H1 (cell line): ENCODE measurements at regions not wholly inside any gene's neighbourhood (a gene's known extent, or its start where the extent isn't known, plus 50 kb on each side); places are given as distances from the start of the nearest gene placed in this dataset.

ENCODE experiments used
- CTCF ChIA-PET: fragments of 300-600 bp; sonication (Branson Sonifier 250); formaldehyde crosslinking; loops from one replicate; lab custom pipeline; 2021; ENCODE audit not compliant: partially characterized antibody; lab: Charles Lee
- POLR2A ChIA-PET: fragments of 300-600 bp; sonication (Branson Sonifier 250); formaldehyde crosslinking; loops from one replicate; lab custom pipeline; 2021; ENCODE audit warnings: inconsistent platforms; ENCODE audit not compliant: partially characterized antibody; lab: Charles Lee
- DNase-seq, 2 experiments: peaks; one replicate each; pipeline versions ENCODE4 v3.0.0 to v3.0.0-alpha.2; 2010 to 2022; ENCODE audit warnings: low spot score in 2 of 2, low read depth in 1 of 2, mixed read lengths in 1 of 2
- FAIRE-seq: peaks from 2 replicates; lab custom pipeline; 2011; peaks lifted over from hg19 to GRCh38; lab: Jason Lieb, UNC
- H2AFZ ChIP-seq: 2 replicates; pipeline ENCODE4 v1.8.1; 2012; ENCODE audit warnings: low read length, inconsistent platforms
- H2AK5ac ChIP-seq: 2 replicates; pipeline ENCODE4 v1.6.1; 2013; ENCODE audit warnings: low read depth, low read length
- H2BK120ac ChIP-seq: replicated peaks from 2 replicates; pipeline ENCODE3; 2013; ENCODE audit warnings: low read depth, low read length, inconsistent platforms
- H2BK12ac ChIP-seq: 2 replicates; pipeline ENCODE4 v1.6.1; 2013; ENCODE audit warnings: low read depth, low read length
- H2BK15ac ChIP-seq: 2 replicates; pipeline ENCODE4 v1.6.1; 2013; ENCODE audit warnings: low read length
- H2BK20ac ChIP-seq: 2 replicates; pipeline ENCODE4 v1.6.1; 2013; ENCODE audit warnings: low read length
- H2BK5ac ChIP-seq: 2 replicates; pipeline ENCODE4 v1.6.1; 2013; ENCODE audit warnings: low read depth, low read length
- H3K14ac ChIP-seq: 2 replicates; pipeline ENCODE4 v1.6.1; 2013; ENCODE audit warnings: inconsistent platforms; ENCODE audit not compliant: insufficient read length
- H3K18ac ChIP-seq: 2 replicates; pipeline ENCODE4 v1.6.1; 2013; ENCODE audit warnings: low read length; ENCODE audit errors: extremely low read depth
- H3K23ac ChIP-seq: 2 replicates; pipeline ENCODE4 v1.6.1; 2013; ENCODE audit warnings: inconsistent platforms; ENCODE audit not compliant: insufficient read length
- H3K23me2 ChIP-seq: 2 replicates; pipeline ENCODE4 v1.6.1; 2013; ENCODE audit warnings: low read depth, low read length
- H3K27ac ChIP-seq: 2 replicates; pipeline ENCODE4 v1.6.1; 2011; ENCODE audit warnings: low read depth, low read length, inconsistent platforms
- H3K27me3 ChIP-seq, 4 experiments: replicated peaks in 1 of 4; 1 replicate in 1 of 4; 2 replicates in 3 of 4; pipeline versions ENCODE4 v1.6.1 to v1.8.1; 2011 to 2013; ENCODE audit warnings: low read length in 3 of 4, mild to moderate bottlenecking in 3 of 4, inconsistent platforms in 2 of 4, mixed read lengths in 2 of 4, moderate library complexity in 1 of 4; ENCODE audit not compliant: control insufficient read depth in 3 of 4, insufficient read depth in 3 of 4; ENCODE audit errors: extremely low read depth in 1 of 4
- H3K36me3 ChIP-seq, 4 experiments: 2 replicates each; pipeline versions ENCODE4 v1.6.1 to v1.8.1; 2011 to 2013; ENCODE audit warnings: mild to moderate bottlenecking in 4 of 4, low read length in 3 of 4, moderate library complexity in 2 of 4, control low read depth in 1 of 4, inconsistent platforms in 1 of 4; ENCODE audit not compliant: insufficient read depth in 4 of 4, control insufficient read depth in 2 of 4
- H3K4ac ChIP-seq: replicated peaks from 2 replicates; pipeline ENCODE3; 2013; ENCODE audit warnings: low read length, low read depth, mixed read lengths, inconsistent platforms; ENCODE audit not compliant: insufficient read length
- H3K4me1 ChIP-seq, 4 experiments: replicated peaks in 1 of 4; 1 replicate in 1 of 4; 2 replicates in 3 of 4; pipeline versions ENCODE4 v1.6.1 to v1.8.1; 2011 to 2013; ENCODE audit warnings: low read length in 3 of 4, inconsistent platforms in 2 of 4, mixed read lengths in 1 of 4; ENCODE audit not compliant: insufficient read depth in 4 of 4, control insufficient read depth in 3 of 4
- H3K4me2 ChIP-seq, 2 experiments: 2 replicates each; pipeline versions ENCODE4 v1.6.1 to v1.8.1; 2011 to 2013; ENCODE audit warnings: low read depth in 2 of 2, low read length in 2 of 2, control low read depth in 1 of 2, inconsistent platforms in 1 of 2, mild to moderate bottlenecking in 1 of 2; ENCODE audit not compliant: insufficient read depth in 1 of 2
- H3K4me3 ChIP-seq, 4 experiments: fragments of 200-600, 300-600 bp in 1 of 4; sonication (generic), shearing (Covaris generic), sonication (Bioruptor Twin) in 1 of 4; 2 replicates each; pipeline versions ENCODE4 v1.5.1 to v1.8.1; 2011 to 2016; ENCODE audit warnings: low read length in 4 of 4, low read depth in 3 of 4, control low read depth in 2 of 4, inconsistent platforms in 2 of 4, mild to moderate bottlenecking in 2 of 4, mixed read lengths in 1 of 4, moderate library complexity in 1 of 4; ENCODE audit not compliant: insufficient read depth in 2 of 4; ENCODE audit errors: extremely low read depth in 1 of 4
- H3K56ac ChIP-seq: replicated peaks from 2 replicates; pipeline ENCODE3; 2013; ENCODE audit warnings: low read depth, mild to moderate bottlenecking, mixed read lengths, low read length, inconsistent platforms; ENCODE audit not compliant: insufficient read length
- H3K79me1 ChIP-seq: 2 replicates; pipeline ENCODE4 v1.6.1; 2013; ENCODE audit warnings: low read depth, low read length, control low read depth
- H3K79me2 ChIP-seq, 2 experiments: 2 replicates each; pipeline versions ENCODE4 v1.6.1 to v1.8.1; 2012 to 2013; ENCODE audit warnings: low read length in 2 of 2, mild to moderate bottlenecking in 2 of 2, inconsistent platforms in 1 of 2; ENCODE audit not compliant: insufficient read depth in 2 of 2, control insufficient read depth in 1 of 2
- H3K9ac ChIP-seq, 4 experiments: replicated peaks in 1 of 4; 1 replicate in 1 of 4; 2 replicates in 3 of 4; pipeline versions ENCODE4 v1.6.1 to v1.8.1; 2011 to 2013; ENCODE audit warnings: low read depth in 3 of 4, low read length in 3 of 4, control low read depth in 2 of 4, mild to moderate bottlenecking in 2 of 4, moderate library complexity in 2 of 4, inconsistent platforms in 1 of 4; ENCODE audit errors: extremely low read depth in 1 of 4
- H3K9me3 ChIP-seq, 2 experiments: 2 replicates each; pipeline versions ENCODE4 v1.6.1 to v1.8.1; 2012 to 2013; ENCODE audit warnings: mild to moderate bottlenecking in 2 of 2, moderate library complexity in 2 of 2, control low read depth in 1 of 2, inconsistent platforms in 1 of 2, low read depth in 1 of 2, low read length in 1 of 2, mixed read lengths in 1 of 2; ENCODE audit not compliant: insufficient read depth in 2 of 2
- H4K20me1 ChIP-seq, 2 experiments: replicated peaks in 1 of 2; 2 replicates each; pipeline versions ENCODE3 to v1.8.1; 2011 to 2013; ENCODE audit warnings: inconsistent platforms in 2 of 2, low read length in 2 of 2, mild to moderate bottlenecking in 1 of 2; ENCODE audit not compliant: insufficient read depth in 2 of 2, control insufficient read depth in 1 of 2
- H4K5ac ChIP-seq: 2 replicates; pipeline ENCODE4 v1.6.1; 2013; ENCODE audit warnings: low read length, low read depth, mixed read lengths, inconsistent platforms; ENCODE audit not compliant: insufficient read length
- H4K8ac ChIP-seq: 2 replicates; pipeline ENCODE4 v1.8.0; 2013; ENCODE audit warnings: mild to moderate bottlenecking, moderate library complexity, low read length, inconsistent platforms; ENCODE audit not compliant: insufficient read depth; ENCODE audit errors: extremely low read depth
- H4K91ac ChIP-seq: replicated peaks from 2 replicates; pipeline ENCODE3; 2013; ENCODE audit warnings: low read length, mixed read lengths, inconsistent platforms; ENCODE audit not compliant: insufficient read length
- JUN ChIP-seq: IDR thresholded peaks from 2 replicates; pipeline ENCODE4 v1.6.1; 2011; ENCODE audit warnings: low read depth, mild to moderate bottlenecking, improper control_type of control experiment, low read length
- KDM5A ChIP-seq: fragments of 200-600 bp; IDR thresholded peaks from 2 replicates; pipeline ENCODE4 v1.7.1; 2012; ENCODE audit warnings: mild to moderate bottlenecking, low read length, inconsistent platforms, mixed read lengths
- NANOG ChIP-seq: IDR thresholded peaks from 2 replicates; pipeline ENCODE4 v1.6.1; 2011; ENCODE audit warnings: low read length, low read depth, mild to moderate bottlenecking, inconsistent platforms; ENCODE audit not compliant: insufficient read depth, poor library complexity, severe bottlenecking
- WGBS, 2 experiments: shearing (Covaris generic) in 1 of 2; methylation state at CpG; one replicate each; pipeline versions ENCODE4 v1.1.6 to v1.1.7; 2013 to 2015; ENCODE audit warnings: low lambda C conversion rate in 2 of 2, mixed read lengths in 2 of 2, inconsistent platforms in 1 of 2, low coverage in 1 of 2, missing lambda C conversion rate in 1 of 2; ENCODE audit not compliant: insufficient replicate concordance in 2 of 2, insufficient coverage in 1 of 2, insufficient read length in 1 of 2; ENCODE audit errors: extremely low coverage in 1 of 2, missing lambda C conversion rate in 1 of 2; 5-methylcytosine and 5-hydroxymethylcytosine counted together

DNA sequence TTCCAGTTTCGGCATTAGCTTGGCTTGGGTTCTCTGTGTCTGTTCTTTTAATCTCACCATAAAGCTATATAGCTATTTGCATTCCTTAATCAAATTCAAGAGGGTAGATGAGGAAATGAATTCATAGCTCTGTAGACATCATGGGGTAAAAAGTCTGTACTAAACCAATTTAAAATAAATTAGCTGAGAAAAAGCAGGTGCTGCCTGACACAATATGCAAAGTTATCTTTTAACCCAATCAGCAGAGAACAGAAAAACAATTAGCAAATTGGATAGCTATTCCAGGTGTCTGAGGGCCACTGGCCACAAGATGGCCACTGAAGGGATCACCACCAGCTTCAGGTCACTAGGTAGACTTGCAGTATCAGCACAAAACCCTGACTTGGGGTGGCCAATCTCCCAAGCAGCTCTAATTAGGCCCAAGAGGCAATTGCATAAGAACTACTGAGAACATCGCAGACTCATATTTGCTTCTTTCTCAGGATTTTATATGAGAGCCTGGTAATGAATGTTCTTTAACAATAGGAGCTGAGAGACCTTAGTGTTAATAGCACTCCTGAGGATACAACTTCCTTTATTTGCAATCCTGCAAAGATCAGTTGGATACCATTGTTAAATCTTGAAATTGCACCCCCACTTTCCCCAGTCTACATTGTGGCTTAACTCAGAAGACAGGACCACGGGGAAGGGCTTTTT, 494.3 kb downstream of the PDCD6IP start:
- Histone ChIP-seq H2BK5ac (no peak overlapping the region), H3K18ac (no peak overlapping the region), H2BK12ac (no peak overlapping the region), H3K27ac (no peak overlapping the region), H4K91ac (no peak overlapping the region), H4K8ac (no peak overlapping the region), H4K5ac (no peak overlapping the region), H3K23ac (no peak overlapping the region), H2BK20ac (no peak overlapping the region), H2AK5ac (no peak overlapping the region), H3K36me3 (no peaks in the 10 kb centered on the region), H3K4me1 (no peaks in the 10 kb centered on the region), H4K20me1 (no peaks in the 10 kb centered on the region), H2AFZ (0 out of 2 replicates have a peak overlapping the region, but pooled peaks have one; percentile 38), H3K14ac (no peak overlapping the region), H3K27me3 (peaks cover 0 to 1% (median 0%) of the 10 kb centered on the region in 4 experiments; a peak in 1 of 7 replicates), H3K4me3 (no peak overlapping the region), H3K9me3 (no peaks in the 10 kb centered on the region), H3K23me2 (no peaks in the 10 kb centered on the region), H3K79me1 (no peaks in the 10 kb centered on the region), H2BK120ac (no peak overlapping the region), H3K79me2 (no peaks in the 10 kb centered on the region), H3K9ac (no peak overlapping the region), H3K4me2 (no peak overlapping the region), H3K4ac (no peak overlapping the region), H3K56ac (no peak overlapping the region), H2BK15ac (no peak overlapping the region)
- CTCF ChIA-PET, result interaction anchor here (0.6 to 1.9 kb wide), 3 partner anchors 32 to 105 kb away, joined by 3 to 13 read pairs (median 3); no protein-coding TSS in a partner anchor
- FAIRE-seq (no peak), DNase-seq (no peak)
- WGBS, 2 experiments, result 90% methylated on average over 3 of the region's 3 CpGs; no CpG with 5 or more reads in 1 of the 2 experiments
- TF ChIP-seq NANOG (no peak), KDM5A (no peak), JUN (no peak)
- POLR2A ChIA-PET, result no interaction called here
